ENCODE measurements at regions not wholly inside any gene's neighbourhood (a gene's known extent, or its start where the extent isn't known, plus 50 kb on each side); places are given as distances from the start of the nearest gene placed in this dataset.
A peak's percentile ranks its signal among the peaks of the same experiment; 100 is the strongest.

- ATAC-seq (no peak), DNase-seq (no peak)
- no peak overlapping the region for H3K4me3 Mint-ChIP-seq
- peaks cover 0 to 15% (median 11%) of the 10 kb centered on the region in 3 donors for H3K36me3 Mint-ChIP-seq
- no peak overlapping the region for H3K27ac Mint-ChIP-seq
- POLR2A ChIA-PET = no interaction called here
- no peaks in the 10 kb centered on the region for H3K4me1 Mint-ChIP-seq
- H3K27me3 Mint-ChIP-seq = peaks cover 0 to 9% (median 5%) of the 10 kb centered on the region in 5 donors
- H3K9me3 Mint-ChIP-seq = peaks cover 0 to 9% (median 5%) of the 10 kb centered on the region in 9 donors
Measured at GRCh38 chr12:95390932-95391331, 83.0 kb upstream of the METAP2 start.

DNA sequence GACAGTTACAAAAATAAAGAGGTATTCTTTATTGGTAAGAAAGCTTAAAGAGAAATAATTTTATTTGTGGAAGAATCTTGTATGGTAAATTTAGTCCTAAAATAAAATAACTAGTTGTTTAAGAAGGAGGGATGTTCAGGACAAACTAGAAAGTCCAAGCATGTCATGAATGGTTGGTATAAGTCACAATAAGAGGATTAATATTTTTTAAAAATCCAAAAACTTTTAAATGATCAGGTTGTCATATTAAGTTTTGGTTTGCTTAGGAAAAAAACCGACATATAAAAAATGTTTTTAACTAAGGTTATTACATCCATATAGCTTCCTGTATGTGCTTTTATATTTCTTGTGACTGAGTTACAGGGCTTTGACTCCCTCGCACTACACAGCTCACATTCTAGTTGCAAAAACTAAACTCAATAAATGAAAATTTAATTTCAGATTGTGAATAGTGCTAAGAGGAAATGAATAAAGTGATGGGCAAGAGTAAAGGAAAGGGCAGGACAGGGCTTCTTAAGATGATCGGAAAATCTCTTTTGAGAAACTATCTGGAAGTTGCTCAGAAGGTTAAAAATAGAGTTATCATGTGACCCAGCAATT lies 80.7 kb upstream of the METAP2 start:
- POLR2A ChIA-PET = no interaction called here
- Mint-ChIP-seq H3K36me3 (peaks cover 0 to 15% (median 11%) of the 10 kb centered on the region in 3 donors), H3K4me3 (no peak overlapping the region), H3K4me1 (no peaks in the 10 kb centered on the region), H3K9me3 (peaks cover 0 to 9% (median 5%) of the 10 kb centered on the region in 9 donors), H3K27ac (no peak overlapping the region), H3K27me3 (peaks cover 0 to 13% (median 6%) of the 10 kb centered on the region in 5 donors)
- ATAC-seq = no peak
- no peak for DNase-seq

GRCh38 chr12:95395696-95396095 lies 78.3 kb upstream of the METAP2 start:
- POLR2A ChIA-PET = no interaction called here
- H3K9me3 Mint-ChIP-seq = peaks cover 0 to 9% (median 5%) of the 10 kb centered on the region in 9 donors
- H3K27me3 Mint-ChIP-seq = peaks cover 2 to 21% (median 8%) of the 10 kb centered on the region in 5 donors
- H3K4me1 Mint-ChIP-seq = no peaks in the 10 kb centered on the region
- H3K4me3 Mint-ChIP-seq = no peak overlapping the region
- peaks cover 0 to 15% (median 11%) of the 10 kb centered on the region in 3 donors for H3K36me3 Mint-ChIP-seq
- no peak for ATAC-seq
- no peak overlapping the region for H3K27ac Mint-ChIP-seq
- no peak for DNase-seq

DNA sequence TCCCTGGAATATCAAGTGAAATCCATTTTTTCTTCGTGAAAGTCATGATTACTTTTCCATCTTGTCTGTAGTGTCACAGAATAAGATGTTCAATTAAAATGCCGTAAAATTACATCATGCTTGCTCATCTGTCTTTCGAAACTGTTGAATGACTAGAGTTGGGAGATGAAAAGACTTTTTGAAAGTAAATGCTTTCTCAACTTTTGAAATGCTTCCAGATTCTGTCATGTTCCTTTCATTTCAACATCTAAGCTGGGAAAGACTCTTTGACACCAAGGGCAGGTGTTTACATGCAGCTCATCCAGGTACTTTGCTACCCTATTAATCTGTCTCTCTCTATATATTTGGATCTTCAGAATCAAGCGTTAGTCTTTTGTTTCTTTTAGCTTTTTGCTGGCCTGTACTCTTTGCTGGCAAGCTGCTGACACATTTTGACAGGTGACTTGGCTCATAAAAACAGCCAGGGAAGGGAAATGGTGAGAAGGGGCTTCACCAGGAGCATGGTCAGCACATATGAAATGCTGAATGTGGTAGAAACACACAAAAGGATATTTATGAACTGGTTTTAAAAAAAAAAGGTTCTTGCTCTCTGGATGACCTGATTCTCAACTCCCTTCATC lies 77.0 kb upstream of the METAP2 start:
- POLR2A ChIA-PET = no interaction called here
- no peaks in the 10 kb centered on the region for H3K4me1 Mint-ChIP-seq
- H3K27me3 Mint-ChIP-seq = peaks cover 4 to 24% (median 18%) of the 10 kb centered on the region in 5 donors

GRCh38 chr12:95397571-95397970 lies 76.4 kb upstream of the METAP2 start:
- H3K27ac Mint-ChIP-seq = no peak overlapping the region
- ATAC-seq (no peak), DNase-seq (no peak)
- H3K27me3 Mint-ChIP-seq = peaks cover 4 to 25% (median 18%) of the 10 kb centered on the region in 5 donors
- H3K4me3 Mint-ChIP-seq = no peak overlapping the region
- POLR2A ChIA-PET = no interaction called here
- peaks cover 0 to 9% (median 5%) of the 10 kb centered on the region in 9 donors for H3K9me3 Mint-ChIP-seq
- H3K4me1 Mint-ChIP-seq = no peaks in the 10 kb centered on the region
- H3K36me3 Mint-ChIP-seq = peaks cover 0 to 15% (median 11%) of the 10 kb centered on the region in 3 donors

More for the DNA sequence above, 77.0 kb upstream of the METAP2 start:
- DNase-seq (no peak), ATAC-seq (no peak)
- Mint-ChIP-seq H3K4me3 (no peak overlapping the region), H3K36me3 (peaks cover 0 to 15% (median 11%) of the 10 kb centered on the region in 3 donors), H3K27ac (no peak overlapping the region), H3K9me3 (peaks cover 0 to 9% (median 5%) of the 10 kb centered on the region in 9 donors)

DNA sequence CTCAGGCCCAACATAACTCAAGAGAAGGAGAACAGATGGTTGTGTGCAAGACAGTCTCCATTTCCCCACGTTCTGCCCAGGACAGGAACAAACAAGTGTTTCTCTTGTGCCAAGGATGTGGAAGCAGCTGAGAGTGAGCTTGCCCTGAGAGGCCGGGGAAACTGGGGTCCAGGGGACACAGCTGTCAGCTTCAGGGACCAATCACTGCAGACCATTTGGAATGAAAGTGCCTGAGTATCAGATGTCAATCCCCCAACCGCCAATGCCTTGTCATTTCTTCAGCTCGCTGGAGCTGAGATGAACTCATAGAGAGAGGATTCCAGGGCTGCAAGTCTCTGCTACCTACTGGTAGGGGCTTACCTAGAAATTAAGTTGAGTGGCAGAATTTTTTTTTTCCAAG lies 71.9 kb upstream of the METAP2 start:
- DNase-seq (no peak), ATAC-seq (no peak)
- peaks cover 4 to 19% (median 11%) of the 10 kb centered on the region in 5 donors for H3K27me3 Mint-ChIP-seq
- no peak overlapping the region for H3K27ac Mint-ChIP-seq
- POLR2A ChIA-PET = no interaction called here
- no peak overlapping the region for H3K4me3 Mint-ChIP-seq
- no peaks in the 10 kb centered on the region for H3K4me1 Mint-ChIP-seq
- H3K36me3 Mint-ChIP-seq = no peaks in the 10 kb centered on the region
- no peaks in the 10 kb centered on the region for H3K9me3 Mint-ChIP-seq

GRCh38 chr12:95408201-95408600 lies 65.8 kb upstream of the METAP2 start:
- POLR2A ChIA-PET = no interaction called here
- H3K4me3 Mint-ChIP-seq = no peak overlapping the region
- peaks cover 0 to 2% (median 0%) of the 10 kb centered on the region in 9 donors for H3K9me3 Mint-ChIP-seq
- ATAC-seq (no peak), DNase-seq (no peak)
- peaks cover 0 to 3% (median 0%) of the 10 kb centered on the region in 5 donors for H3K27me3 Mint-ChIP-seq
- no peak overlapping the region for H3K27ac Mint-ChIP-seq
- no peaks in the 10 kb centered on the region for H3K4me1 Mint-ChIP-seq
- no peaks in the 10 kb centered on the region for H3K36me3 Mint-ChIP-seq

DNA sequence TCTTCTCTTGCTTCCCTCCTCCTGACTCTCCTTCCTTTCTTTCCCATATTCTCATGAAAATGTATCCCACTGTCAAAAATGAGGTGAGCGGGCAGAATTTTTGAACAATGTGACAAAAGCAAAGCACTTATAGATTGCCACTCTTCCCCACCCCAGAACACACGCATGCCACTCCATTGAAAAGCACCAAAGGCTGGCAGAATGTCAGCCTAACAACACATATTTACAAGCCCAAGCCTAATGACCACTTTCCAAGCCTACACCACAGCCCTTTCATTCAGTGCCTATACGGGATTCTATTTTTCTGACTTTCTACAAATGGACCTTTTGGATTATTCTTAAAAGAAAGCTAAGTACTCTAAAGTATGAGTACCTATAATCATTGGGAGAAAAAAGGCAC lies 62.9 kb upstream of the METAP2 start:
- ATAC-seq (no peak), DNase-seq (no peak)
- Mint-ChIP-seq H3K4me1 (peaks cover 0 to 2% (median 0%) of the 10 kb centered on the region in 4 donors), H3K36me3 (no peaks in the 10 kb centered on the region), H3K4me3 (no peak overlapping the region), H3K27ac (no peak overlapping the region), H3K27me3 (peaks cover 0 to 3% (median 1%) of the 10 kb centered on the region in 5 donors), H3K9me3 (peaks cover 0 to 2% (median 0%) of the 10 kb centered on the region in 9 donors)
- POLR2A ChIA-PET = no interaction called here

GRCh38 chr12:95411466-95411865 lies 62.5 kb upstream of the METAP2 start:
- ATAC-seq (no peak), DNase-seq (no peak)
- H3K36me3 Mint-ChIP-seq = no peaks in the 10 kb centered on the region
- H3K4me1 Mint-ChIP-seq = peaks cover 0 to 2% (median 0%) of the 10 kb centered on the region in 4 donors
- POLR2A ChIA-PET = no interaction called here
- no peak overlapping the region for H3K4me3 Mint-ChIP-seq
- H3K9me3 Mint-ChIP-seq = peaks cover 0 to 2% (median 0%) of the 10 kb centered on the region in 9 donors
- peaks cover 0 to 3% (median 1%) of the 10 kb centered on the region in 5 donors for H3K27me3 Mint-ChIP-seq
- H3K27ac Mint-ChIP-seq = no peak overlapping the region

DNA sequence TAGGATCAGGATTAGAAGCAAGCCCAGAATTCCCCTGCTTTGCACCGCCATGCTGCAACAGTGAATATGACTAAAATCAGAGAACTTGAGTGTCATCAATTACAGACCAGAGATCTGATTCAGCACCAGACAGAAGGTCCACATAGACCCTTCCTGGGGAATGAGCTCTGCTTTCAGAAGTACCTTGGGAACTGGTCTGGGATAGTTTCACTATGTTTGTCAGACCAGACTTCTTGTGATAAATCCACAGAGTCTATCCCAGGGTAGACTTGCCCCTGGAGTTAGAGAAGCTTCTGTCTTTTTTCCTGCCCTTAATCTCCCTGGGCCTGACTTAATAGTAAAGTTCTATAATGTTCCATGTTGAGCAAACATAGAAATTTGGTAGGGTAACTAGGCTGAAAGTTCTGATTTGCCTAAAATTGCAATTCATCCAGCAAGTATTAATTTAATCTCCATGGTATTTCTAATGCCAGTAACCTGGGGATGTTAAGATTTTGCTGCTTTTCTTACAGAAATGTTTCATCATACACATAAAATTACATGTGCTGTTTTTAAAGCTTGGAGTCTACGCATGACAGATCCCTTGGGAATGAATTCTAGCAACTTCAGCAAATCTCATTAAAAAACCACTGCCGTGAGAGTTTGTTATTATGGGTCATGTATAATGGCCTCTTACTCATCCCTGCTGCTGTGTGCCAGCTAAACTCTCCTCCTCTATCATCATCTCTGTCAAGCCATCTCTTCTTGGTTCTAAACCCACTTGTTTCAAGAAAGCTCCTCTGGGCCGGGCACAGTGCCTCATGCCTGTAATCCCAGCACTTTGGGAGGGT lies 61.3 kb upstream of the METAP2 start:
- Mint-ChIP-seq H3K27me3 (peaks cover 0 to 3% (median 1%) of the 10 kb centered on the region in 5 donors), H3K4me3 (no peak overlapping the region)

GRCh38 chr12:95413576-95413975 lies 60.4 kb upstream of the METAP2 start:
- Mint-ChIP-seq H3K36me3 (no peaks in the 10 kb centered on the region), H3K9me3 (peaks cover 0 to 2% (median 0%) of the 10 kb centered on the region in 9 donors), H3K4me1 (peaks cover 0 to 2% (median 0%) of the 10 kb centered on the region in 4 donors), H3K4me3 (no peak overlapping the region), H3K27me3 (peaks cover 0 to 2% (median 0%) of the 10 kb centered on the region in 5 donors), H3K27ac (no peak overlapping the region)
- POLR2A ChIA-PET = no interaction called here
- no peak for DNase-seq
- ATAC-seq = no peak

More for the DNA sequence above, 61.3 kb upstream of the METAP2 start:
- peaks cover 0 to 2% (median 0%) of the 10 kb centered on the region in 4 donors for H3K4me1 Mint-ChIP-seq
- no peaks in the 10 kb centered on the region for H3K36me3 Mint-ChIP-seq
- H3K27ac Mint-ChIP-seq = no peak overlapping the region
- DNase-seq (no peak), ATAC-seq (no peak)
- POLR2A ChIA-PET = no interaction called here
- peaks cover 0 to 2% (median 0%) of the 10 kb centered on the region in 9 donors for H3K9me3 Mint-ChIP-seq

DNA sequence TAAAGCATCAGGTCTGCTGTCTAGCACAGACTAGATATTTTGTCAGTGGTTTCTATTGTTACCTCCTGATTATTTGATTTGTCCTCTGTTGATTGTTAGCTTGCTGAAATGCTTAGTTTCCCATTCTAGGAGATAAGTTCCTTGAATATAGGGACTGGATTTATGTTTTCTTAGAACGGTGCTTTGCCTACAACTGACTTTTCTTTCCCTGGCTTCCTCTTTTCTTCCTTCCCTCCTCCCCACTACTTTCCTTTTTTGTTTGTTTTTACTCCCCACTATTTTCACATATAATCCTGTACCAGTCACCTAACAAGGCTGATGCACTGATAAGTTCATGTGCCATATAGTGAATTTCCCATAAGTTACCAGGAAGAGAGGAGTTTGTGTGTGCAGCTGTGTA lies 58.5 kb upstream of the METAP2 start:
- no peak for ATAC-seq
- peak overlapping the region in 1 of 10 donors; percentile 21 for H3K27ac Mint-ChIP-seq
- POLR2A ChIA-PET = no interaction called here
- DNase-seq = no peak
- no peak overlapping the region for H3K4me3 Mint-ChIP-seq
- H3K27me3 Mint-ChIP-seq = peaks cover 0 to 6% (median 0%) of the 10 kb centered on the region in 5 donors
- H3K4me1 Mint-ChIP-seq = peaks cover 0 to 2% (median 0%) of the 10 kb centered on the region in 4 donors
- no peaks in the 10 kb centered on the region for H3K36me3 Mint-ChIP-seq
- H3K9me3 Mint-ChIP-seq = no peaks in the 10 kb centered on the region

DNA sequence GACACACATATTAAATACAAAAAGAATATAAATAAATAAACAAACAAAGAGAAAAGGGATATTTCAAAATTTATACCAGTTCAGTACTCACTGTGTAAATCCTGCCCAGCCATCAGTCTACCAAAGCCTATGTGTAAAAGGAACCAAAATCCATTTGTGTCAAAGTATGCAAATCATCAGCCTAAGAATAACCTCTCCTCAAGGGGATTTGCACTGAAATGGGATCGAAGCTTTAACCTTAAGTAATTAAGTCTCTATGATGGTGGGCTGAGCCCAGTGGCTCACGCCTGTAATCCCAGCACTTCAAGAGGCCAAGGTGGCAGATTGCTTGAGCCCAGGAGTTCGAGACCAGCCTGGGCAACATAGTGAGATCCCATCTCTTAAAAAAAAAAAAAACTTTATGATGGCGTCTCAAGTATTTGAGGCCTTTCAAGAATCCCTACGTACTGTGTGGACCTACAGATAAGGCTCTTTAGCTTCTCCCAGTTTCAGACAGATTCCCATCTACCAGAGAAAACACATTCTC lies 57.8 kb upstream of the METAP2 start:
- H3K9me3 Mint-ChIP-seq = no peaks in the 10 kb centered on the region
- no peaks in the 10 kb centered on the region for H3K36me3 Mint-ChIP-seq
- no peak overlapping the region for H3K4me3 Mint-ChIP-seq
- peaks cover 0 to 6% (median 0%) of the 10 kb centered on the region in 5 donors for H3K27me3 Mint-ChIP-seq
- H3K4me1 Mint-ChIP-seq = peaks cover 0 to 2% (median 0%) of the 10 kb centered on the region in 4 donors
- no peak for ATAC-seq
- DNase-seq = no peak
- POLR2A ChIA-PET = no interaction called here
- no peak overlapping the region for H3K27ac Mint-ChIP-seq
